HG02840 (cell line): ENCODE measurements at regions not wholly inside any gene's neighbourhood (a gene's known extent, or its start where the extent isn't known, plus 50 kb on each side); places are given as distances from the start of the nearest gene placed in this dataset.
"Not testable (repeated sequence)": the region's sequence is repeated elsewhere in the genome, so short reads cannot be mapped to it uniquely, and the experiment has no call there.

Experiments
- ATAC-seq: cut with Tn5 transposase; IDR thresholded peaks from one replicate; pipeline ENCODE4 v1.9.1; 2021; ENCODE audit warnings: mild to moderate bottlenecking, moderate library complexity, moderate number of reproducible peaks; ENCODE audit not compliant: unreplicated experiment, low FRiP score

DNA sequence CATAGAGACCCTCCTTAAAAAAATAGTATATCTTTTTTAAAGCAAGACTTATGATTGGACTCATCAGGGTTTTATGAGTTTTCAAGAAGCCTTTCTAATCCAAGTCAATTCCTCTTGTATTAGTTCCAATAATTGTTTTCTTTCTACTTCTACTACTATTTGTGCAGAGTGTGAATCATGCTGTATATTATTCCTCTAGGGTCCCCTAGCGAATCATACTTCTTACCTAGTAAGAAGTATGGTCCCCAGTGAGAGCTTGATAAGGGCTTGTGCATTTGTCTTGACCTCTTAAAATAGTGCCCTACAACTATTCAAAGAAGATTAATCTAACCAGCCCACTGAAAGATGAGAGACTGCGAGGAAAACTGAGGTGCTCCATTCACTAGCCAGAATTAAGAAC lies 715.7 kb upstream of the ZP4 start:
- no peak for ATAC-seq

DNA sequence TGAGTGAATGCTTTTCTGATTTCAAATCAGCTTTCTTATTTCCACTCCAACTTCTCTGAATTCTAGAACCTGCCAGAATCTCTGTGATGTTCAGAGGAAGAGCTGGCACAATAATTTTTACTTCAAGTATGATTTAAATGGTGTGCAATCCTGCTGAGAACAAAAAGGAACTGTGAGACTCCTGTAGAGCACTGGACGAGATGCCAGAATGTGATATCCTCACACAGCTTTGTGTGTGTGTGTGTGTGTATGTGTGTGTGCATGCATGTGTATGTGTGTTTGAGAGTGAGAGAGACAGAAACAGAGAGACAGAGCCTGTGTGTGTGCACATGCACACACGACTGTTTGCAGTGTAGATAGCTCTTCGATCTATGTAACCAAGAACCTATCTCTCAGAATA lies 713.6 kb upstream of the ZP4 start:
- ATAC-seq = no peak

DNA sequence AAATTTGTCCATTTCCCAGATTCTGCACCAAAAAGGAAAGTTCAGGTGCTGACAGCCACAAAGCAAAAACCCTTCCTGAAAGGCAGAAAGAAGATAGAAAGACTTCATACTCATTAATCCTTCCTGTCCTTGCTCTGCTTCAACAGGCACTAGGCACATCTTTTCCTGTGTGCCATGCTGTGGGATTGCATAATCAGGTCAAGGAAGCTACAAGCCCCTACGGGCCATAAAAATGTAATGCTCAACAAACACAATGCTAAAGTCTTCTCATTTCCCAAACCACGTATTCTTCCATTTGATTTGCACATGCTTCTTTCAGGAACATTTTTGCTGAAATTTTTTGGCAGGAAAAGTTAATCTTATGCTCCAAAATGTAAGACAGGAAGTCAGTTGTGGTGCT lies 710.9 kb upstream of the ZP4 start:
- ATAC-seq = not testable (repeated sequence)

DNA sequence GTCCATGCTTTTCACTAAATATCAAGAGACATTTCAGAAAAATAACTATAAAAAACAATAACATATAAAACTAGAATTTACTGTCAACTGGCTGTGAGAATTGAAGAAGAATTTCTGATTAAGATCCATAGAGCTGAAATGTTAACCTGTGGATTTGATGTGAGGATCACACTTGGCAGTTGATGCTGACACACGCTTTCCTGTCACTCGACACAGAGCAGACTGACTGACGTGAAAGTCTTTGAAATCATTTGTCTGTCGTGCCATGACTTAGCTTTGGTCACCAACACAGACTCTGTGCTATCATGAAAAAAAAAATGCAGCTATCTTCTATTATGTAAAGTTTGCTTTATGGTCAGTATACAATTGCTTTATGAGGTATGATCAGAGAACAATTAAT lies 706.0 kb upstream of the ZP4 start:
- no peak for ATAC-seq

DNA sequence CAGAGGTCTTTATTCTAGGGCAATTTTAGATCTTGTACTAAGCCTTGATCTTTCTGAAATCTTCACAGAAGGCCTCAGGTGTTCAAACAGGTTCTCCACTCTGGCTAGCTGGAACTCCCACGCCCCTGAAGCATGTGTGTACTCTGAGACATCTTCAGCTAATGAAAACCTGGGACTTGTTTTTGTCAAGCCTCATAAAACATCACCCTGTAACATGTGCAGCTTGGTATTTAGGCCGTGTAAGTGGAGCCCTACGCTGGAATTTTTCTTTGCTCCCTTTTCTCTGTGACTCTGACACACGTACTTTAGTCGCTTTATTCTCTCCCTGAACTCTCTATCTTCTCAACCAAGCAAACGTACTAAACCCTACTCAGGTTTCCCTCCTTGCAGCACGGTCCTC lies 701.9 kb upstream of the ZP4 start:
- no peak for ATAC-seq

DNA sequence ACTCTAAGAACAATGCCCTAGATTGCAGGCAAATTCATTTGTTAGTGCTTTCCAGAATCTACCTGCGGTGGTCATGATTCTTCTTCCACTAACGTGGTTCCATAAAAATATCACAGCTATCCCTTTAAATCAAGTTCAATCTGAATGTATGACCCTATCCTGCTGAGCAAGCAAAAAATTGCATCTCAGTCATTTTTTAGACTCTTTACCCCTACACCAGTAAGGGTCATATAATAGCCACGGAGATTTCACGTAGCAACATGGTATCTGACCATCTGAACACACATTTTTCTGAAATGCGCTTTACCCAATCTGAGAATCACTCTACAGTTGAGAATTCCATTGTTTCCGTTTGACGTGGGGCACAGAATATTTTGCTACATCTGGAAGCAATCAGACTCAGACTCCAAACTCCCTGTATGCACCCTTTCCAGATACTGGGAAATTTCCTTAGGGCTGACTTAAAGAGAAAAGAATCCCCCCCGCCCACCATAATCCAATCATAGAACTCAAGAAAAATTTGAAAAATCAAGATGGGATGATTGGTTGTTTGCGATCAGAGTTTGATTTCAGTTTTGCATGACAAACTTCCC lies 699.2 kb upstream of the ZP4 start:
- ATAC-seq = no peak

DNA sequence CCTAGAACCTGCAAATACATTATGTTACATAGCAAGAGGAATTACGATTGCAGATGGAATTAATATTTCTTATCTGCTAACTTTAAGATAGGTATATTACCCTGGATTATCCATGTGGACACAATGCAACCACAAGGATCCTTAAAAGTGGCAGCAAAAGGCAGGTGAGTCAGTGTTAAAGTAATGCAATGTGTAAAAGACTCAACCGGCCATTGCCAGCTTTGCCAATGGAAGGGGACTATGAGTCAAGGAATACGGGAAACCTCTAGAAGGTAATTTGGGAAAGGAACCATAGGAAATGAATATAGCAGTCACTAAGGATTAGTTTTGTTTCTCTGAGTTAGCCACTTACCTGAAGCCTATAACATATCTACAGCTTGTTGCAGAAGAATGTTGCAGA lies 692.1 kb upstream of the ZP4 start:
- ATAC-seq = no peak

DNA sequence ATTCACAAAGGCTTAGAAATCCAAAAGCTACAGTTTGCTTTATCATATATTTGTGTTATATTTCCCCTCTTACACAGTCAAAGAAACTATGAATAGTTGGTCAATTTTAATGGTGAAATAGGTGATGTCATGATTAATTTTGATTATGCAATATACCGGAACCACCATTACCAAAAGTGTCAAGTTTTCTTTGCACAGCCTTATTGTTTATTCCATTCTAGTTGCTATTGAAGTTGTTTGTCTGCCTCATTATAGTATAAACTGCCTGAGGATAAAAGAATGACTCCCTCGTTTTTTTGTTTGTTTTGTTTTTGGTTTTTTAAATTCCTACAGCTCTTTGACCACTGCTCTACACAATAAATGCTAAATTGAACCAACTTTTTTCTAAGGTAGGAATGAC lies 690.6 kb upstream of the ZP4 start:
- no peak for ATAC-seq

DNA sequence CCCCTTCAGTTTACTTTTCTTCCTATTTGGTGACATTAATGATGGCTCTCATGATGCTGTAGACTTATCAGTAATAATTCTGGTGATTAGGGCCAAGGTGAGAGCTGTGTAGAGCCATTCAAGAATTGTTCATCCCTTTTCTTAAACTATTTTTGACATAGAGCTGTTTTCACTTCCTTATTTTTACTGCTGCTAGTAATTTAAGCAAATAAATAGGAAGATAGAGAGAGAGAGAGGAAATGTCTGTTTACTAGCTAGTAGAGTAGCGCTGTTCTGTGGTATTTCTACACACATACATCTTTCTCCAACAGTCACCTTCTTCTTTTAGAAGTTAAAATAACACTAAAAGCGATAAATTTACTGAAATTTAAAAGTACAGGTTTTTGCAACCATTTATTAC lies 678.0 kb upstream of the ZP4 start:
- no peak for ATAC-seq

DNA sequence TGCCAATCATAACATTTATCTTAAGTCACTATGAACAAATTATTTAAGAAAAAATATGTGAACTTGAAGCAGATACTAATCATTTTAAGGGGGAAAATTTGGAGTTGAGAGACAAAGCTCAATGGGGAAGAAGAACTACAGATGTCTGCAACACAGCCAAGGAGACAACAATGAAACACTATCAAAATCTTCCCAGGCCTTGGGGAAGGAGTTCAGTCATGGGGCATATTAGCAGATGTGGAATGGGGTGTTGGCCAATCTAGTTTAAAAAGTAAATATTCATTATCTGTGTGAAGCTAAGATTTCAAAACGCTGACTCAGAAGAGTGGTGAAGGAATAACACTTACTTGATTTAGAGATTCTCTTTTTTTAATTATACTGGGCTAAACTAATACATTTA lies 671.6 kb upstream of the ZP4 start:
- no peak for ATAC-seq

DNA sequence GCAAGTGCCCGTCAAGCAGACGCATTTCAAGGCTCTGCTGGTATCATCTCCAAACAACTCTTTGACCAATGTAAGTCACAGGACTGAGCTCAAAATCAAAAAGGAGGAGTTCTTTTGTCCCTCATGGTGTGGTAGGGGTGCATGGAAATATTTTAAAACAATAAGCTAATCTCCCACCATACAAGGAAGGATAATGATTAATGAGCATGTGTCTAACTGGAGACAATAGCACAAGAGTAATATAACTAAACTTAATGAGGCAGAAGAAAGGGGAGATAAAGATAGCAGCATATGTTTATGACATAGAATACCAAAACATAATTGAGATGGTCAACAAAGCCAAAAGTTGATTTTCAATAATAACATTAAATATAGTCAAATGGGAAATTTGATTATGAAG lies 668.0 kb upstream of the ZP4 start:
- ATAC-seq = no peak

DNA sequence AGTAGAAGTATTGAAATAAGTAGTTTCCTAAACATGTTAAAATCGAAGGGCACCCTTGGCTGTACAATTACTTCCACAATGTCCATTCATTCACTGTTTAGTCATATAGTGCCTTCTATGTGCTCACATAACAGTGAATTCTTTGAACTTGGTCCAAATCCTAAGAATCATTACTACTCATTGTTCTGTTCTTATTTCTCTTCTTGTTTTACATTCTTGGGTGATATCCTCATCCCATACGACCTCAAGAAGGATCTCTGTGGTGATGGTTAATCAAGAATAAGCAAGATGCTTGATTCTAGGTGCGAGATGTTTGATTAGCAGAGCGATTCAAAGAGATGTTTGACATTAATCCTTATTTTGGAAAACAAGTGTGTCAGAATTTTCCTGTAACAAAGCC lies 667.4 kb upstream of the ZP4 start:
- no peak for ATAC-seq

DNA sequence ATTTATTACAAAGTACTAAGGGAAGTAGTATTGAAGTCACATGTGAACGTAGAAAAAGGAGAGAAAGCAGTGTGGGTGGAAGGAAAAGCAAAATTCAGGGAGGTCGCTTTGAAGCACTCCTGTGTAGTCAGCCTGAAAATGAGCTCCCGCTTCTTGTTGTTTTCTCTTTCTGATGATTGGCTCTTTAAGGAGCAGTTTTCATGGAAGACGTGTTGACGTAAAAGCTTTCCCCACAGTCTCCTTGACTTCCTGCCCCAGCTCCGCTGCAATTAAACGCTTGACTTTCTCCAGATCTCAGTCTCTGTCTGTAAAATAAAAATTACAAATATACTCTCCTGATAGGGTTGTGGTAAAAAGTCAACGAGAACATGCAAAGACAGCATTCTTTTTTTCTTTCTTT lies 661.5 kb upstream of the ZP4 start:
- no peak for ATAC-seq

DNA sequence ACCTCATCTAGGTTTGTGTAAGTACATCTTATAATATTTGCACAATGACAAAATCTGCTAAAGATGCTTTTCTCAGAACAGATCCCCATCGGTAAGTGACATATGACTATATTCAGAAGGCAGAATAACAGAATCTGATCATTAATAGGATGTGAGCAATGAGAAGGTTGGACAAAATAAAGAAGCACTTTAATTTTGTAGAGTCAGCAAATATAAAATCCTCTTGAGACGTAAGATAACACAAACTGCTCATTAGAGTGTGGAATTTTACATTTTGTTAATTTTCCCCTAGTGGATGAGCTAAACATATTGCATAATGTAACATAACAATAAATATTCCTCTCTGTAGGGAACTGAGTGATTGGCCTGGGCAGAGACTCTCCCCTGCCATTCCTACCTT lies 658.4 kb upstream of the ZP4 start:
- no peak for ATAC-seq

DNA sequence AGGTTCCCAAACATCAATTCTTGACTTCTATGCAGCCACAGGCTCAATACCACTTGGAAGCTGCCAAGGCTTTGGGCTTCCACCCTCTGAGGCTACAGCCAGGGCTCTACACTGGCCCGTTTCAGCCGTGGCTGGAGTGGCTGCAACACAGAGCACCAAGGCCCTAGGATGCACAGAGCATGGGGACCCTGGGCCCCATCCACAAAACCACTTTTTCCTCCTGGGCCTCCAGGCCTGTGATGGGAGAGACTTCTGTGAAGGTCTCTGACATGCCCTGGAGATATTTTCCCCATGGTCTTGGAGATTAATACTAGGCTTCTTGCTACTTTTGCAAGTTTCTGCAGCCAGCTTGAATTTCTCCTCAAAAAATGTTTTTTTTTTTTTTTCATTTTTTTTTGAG lies 655.4 kb upstream of the ZP4 start:
- ATAC-seq = no peak

DNA sequence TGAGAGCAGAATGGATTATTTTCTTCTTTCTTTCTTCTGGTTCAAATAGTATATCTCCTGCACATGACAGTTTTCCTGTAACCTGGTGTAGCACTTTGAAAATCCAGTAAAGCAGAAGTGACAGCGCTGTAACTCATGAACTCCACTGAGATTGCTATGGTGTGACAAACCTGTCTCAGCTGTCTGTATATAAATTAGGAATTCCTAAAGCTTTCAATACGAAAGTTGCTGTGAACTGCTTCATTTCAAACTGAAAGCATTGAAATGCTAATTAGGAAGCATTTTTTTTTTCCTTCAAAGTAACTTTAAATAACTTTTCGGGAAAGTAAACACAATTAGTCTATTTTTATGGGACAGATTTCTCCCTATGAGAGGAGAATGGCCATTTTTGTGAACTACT lies 646.9 kb upstream of the ZP4 start:
- ATAC-seq = no peak

DNA sequence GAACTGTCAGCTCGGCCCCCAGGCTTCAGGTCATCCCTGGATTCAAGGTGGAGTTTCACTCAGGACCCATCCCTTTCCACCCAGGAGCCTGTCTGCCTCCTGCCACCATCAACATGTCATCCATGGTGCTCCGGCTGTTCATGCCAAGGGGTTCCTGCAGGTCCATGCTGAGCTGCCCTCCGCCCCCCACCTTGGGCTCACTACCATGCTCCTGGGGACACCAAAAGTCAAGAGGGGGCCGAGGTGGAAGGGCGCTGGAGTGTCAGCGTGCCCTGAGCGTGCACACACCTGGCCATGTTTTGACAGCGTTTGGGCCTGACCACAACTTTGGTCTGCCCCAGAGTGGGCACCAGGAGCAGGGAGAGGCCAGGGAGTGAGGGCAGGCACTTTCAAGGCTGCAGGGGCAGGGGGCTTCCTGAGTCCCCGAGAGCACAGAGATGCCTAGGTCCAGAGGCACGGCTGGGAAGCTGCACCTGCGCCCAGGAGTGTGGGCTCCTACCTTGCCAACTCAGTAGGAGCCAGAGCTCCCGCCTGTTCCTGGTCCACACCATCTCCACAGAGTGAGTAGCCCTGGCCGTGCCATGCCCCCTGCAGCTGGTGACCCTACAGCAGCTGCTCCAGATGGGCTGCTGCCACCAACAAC lies 639.6 kb upstream of the ZP4 start:
- ATAC-seq = no peak

DNA sequence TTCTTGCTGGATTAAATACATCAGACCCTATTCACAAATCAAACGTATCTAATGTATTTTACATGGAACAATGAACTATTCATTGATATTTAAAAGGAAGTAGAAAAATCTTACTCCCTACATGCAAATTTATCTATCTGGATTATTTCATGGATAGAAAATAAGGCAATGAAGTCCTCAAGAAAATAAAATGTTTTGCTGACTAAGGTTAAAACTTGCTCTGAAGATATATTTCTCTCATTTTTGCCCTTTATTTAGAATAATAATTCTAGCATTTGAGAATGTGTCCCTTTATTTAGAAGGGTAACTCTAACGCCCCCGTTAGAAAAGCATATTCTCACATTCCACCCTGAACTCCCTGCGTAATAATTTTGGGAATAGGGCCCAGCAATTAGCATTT lies 627.0 kb upstream of the ZP4 start:
- no peak for ATAC-seq

DNA sequence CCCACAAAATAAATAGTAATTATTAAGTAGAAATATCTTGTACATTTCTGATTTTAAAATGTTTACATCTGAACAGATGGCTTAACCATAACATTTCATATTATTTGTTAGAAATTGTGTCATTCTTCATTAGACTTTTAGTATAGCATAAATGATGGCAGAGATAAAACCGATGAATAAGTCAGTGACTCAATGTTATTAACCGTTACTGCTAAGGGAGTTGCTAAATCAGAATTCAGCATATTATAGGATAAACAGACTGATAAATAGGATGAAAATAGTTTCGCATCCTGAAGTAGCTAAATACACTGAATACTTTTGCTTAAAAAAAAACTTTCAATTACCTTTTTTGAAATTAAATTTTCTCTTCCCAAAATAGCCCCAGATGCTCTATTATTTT lies 610.6 kb upstream of the ZP4 start:
- ATAC-seq = no peak

DNA sequence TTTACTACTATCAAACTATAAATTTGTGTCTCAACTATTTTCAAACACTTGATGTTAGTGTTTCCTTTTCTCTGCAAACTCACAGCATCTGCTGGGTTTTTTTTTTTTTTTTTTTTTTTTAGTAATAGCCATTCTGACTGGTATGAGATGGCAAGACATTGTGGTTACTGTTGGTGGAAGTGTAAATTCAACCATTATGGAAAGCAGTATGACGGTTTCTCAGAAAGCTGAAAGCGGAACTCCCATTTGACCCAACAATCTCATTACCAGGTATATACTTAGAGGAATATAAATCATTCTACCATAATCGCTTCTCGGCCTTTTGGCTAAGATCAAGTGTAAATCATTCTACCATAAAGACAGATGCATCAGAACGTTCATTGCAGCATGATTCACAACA lies 608.3 kb upstream of the ZP4 start:
- no peak for ATAC-seq

DNA sequence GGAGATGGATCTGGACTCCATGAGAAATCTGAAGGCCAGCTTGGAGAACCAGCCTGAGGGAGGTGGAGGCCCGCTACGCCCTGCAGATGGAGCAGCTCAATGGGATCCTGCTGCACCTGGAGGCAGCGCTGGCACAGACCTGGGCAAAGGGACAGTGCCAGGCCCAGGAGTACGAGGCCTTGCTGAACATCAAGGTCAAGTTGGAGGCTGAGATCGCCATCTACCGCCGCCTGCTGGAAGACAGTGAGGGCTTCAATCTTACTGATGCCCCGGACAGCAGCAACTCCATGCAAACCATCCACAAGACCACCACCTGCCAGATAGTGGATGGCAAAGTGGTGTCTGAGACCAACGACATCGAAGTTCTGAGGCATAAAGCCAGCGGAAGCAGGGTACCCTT lies 601.5 kb upstream of the ZP4 start:
- no peak for ATAC-seq

DNA sequence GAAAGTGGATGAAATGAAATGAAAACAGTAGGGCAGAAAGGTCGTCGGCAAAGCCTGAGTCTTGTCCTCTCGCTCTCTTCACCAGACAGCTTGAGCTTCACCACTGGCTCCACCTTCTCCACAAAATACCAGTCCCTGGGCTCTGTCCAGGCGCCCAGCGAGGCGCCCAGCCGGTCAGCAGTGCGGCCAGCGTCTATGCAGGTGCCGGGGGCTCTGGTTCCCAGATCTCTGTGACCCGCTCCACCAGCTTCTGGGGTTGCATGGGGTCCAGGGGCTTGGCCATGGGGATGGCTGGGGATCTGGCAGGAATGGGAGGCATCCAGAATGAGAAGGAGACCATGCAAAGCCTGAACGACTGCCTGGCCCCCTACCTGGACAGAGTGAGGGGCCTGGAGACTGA lies 600.5 kb upstream of the ZP4 start:
- ATAC-seq = no peak

DNA sequence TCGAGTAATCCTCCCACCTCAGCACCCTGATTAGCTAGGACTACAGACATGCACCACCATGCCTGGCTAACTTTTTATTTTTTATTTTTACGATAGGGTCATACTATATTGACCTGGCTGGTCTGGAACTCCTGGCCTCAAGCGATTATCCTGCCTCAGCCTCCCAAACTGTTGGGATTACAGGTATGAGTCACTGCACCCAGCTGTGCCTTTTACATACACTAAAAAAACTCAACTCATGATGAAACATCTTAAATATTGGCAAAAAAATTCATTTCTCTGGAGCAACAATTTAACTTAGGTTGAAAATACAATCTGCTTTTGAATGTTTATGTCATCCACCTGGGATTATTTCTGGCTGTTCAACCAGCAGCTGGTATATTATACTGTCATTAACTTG lies 598.3 kb upstream of the ZP4 start:
- ATAC-seq = no peak
